Dermis microvascular lymphatic vessel endothelial cell (primary cell): ENCODE measurements at regions not wholly inside any gene's neighbourhood (a gene's known extent, or its start where the extent isn't known, plus 50 kb on each side); places are given as distances from the start of the nearest gene placed in this dataset.

Experiments
- DNase-seq, 2 donors: peaks; one replicate each; pipeline versions ENCODE4 v3.0.0 to v3.0.0-alpha.2; 2010; ENCODE audit warnings: low read depth in 2 of 2

- no peak for DNase-seq
Measured at GRCh38 chr1:105779727-105780126, 1276.7 kb upstream of the PRMT6 start.

DNA sequence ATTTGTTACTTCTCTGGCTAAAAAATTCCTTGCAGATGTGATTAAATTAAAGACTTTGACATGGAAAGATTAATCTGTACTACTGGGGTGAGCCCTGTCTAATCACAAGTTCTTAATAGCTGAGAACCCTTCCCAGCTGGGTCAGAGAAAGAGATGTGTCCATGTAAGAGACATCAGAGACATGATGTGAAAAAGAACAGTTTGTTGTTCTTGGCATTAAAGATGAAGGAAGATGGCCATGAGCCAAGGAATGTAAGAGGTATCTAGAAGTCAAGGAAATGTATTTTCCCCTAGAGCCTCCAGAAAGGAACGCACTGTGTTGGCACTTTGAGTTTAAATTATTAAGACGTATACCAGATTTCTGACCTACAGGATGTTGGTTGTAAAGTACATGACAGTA is 1271.5 kb upstream of the PRMT6 start:
- DNase-seq: no peak

GRCh38 chr1:105793536-105794146 is 1262.8 kb upstream of the PRMT6 start:
- DNase-seq: peak in 1 of 2 donors; percentile 1

- no peak for DNase-seq
Measured at GRCh38 chr1:105795741-105796140, 1260.7 kb upstream of the PRMT6 start.

- no peak for DNase-seq
Measured at GRCh38 chr1:105830571-105831146, 1225.8 kb upstream of the PRMT6 start.

DNA sequence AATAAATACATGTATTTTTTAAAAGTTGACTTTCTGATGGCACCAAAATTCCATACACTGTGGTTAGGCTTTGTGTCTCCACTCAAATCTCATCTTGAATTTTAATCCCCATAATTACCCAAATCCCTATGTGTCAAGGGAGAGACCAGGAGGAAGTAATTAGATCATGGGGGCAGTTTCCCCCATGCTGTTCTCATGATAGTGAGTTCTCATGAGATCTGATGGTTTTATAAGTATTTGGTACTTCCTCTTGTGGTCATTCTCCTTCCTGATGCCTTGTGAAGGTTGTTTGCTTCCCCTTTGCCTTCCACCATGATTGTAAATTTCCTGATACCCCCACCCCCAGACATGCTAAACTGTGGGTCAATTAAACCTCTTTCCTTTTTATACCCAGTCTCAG is 1218.4 kb upstream of the PRMT6 start:
- DNase-seq: no peak

GRCh38 chr1:105865546-105865945 is 1190.9 kb upstream of the PRMT6 start:
- no peak for DNase-seq

DNA sequence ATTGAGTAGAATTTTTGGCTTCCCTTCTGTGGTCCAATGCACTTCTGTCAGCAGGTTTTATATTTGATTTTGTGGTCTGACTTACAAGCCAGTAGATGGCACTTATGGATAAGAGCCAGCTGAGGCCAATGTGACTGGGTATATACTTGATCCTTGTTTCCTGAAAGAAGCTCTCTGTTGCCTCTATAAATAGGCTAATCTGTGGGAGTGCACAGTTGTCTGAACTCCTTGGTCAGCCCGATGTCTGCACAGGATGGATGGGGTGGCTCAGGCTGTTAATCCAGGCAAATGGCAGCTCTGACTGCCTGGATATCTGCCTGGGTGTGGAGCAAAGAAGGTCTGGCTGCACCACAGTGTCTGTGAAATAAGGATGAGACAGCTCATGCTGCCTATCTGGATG is 1183.7 kb upstream of the PRMT6 start:
- DNase-seq: no peak

DNA sequence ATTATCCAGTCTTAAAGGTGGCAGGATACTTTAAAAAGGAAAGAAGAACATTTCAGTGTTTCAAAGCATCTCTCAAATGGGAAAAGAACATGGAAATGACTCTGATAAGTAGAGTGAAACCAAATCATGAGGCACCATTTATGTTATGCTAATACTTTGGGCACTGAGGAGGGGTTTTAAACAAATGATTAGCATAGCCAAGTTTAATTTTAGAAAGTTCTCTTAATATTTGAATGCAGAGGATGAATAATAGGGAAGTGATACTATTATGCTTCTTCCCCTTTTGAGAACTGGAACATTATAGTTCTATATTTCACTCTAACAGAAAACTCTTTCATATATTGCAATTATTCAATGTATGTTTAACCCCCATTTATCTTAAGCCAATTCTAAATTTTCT is 1181.9 kb upstream of the PRMT6 start:
- no peak for DNase-seq

DNA sequence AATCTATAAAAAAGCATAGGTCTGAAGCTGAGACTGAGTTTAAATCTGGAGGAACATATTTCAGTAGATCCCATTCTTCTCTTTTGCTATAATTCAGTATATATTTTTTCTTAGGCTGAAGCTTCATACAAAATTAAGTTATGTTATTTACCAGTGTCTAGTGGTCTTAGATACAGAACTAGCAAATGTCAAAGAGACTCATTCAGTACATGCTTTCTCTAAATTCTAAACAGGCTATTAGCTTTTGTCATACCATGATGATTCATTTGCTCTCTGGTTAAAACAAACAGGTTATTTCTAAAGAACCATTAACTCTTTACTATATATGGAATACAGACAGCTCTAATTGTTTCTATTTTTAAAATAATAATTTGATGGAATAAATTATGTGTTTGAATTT is 1170.2 kb upstream of the PRMT6 start:
- no peak for DNase-seq

GRCh38 chr1:105891308-105891707 is 1165.2 kb upstream of the PRMT6 start:
- no peak for DNase-seq

- no peak for DNase-seq
Measured at GRCh38 chr1:105894006-105894405, 1162.5 kb upstream of the PRMT6 start.

- no peak for DNase-seq
Measured at GRCh38 chr1:105909811-105910210, 1146.7 kb upstream of the PRMT6 start.

DNA sequence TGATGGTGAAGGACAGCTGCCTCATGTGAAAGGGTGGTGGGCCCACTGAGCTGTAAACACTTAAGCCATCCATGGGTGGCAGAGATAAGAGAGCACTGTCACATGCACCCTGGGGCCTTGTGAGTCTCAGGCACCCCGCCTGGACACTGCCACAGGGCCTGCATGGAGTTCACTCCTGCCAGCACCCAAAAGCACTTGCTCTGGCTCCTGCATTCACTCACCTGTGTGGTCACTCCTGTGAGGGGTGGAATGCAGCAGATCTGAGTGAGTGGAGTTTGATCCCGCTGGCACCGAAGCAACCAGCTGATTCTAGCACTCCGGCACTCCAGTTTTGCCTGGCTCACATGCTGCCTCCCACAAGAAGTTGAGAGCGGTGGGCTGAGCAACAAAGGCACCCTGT is 1142.1 kb upstream of the PRMT6 start:
- DNase-seq: no peak

GRCh38 chr1:105934806-105935205 is 1121.7 kb upstream of the PRMT6 start:
- no peak for DNase-seq

GRCh38 chr1:105964879-105965278 is 1091.6 kb upstream of the PRMT6 start:
- DNase-seq: no peak

GRCh38 chr1:105997516-105997915 is 1059.0 kb upstream of the PRMT6 start:
- DNase-seq: no peak

GRCh38 chr1:106022312-106022902 is 1034.1 kb upstream of the PRMT6 start:
- DNase-seq: peak in 1 of 2 donors; percentile 2

DNA sequence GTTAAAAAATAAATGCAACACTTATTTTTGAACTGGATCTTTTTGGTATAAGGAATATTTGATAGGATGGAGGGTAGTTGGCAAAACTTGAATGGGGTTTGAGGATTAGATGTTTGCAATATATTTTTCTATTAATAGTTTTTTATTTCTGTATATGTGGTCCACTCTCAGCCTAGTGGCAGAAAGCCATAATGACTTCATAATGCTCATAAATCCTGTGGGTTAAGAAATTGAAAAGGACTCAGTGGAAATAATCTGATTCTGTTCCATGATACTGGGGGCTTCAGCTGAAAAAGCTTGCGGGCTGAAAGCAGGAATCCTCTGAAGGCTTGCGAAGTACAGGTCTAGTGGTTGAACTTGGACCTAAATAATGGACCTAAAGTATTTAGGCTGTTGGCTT is 1028.6 kb upstream of the PRMT6 start:
- DNase-seq: no peak

- no peak for DNase-seq
Measured at GRCh38 chr1:106037526-106037925, 1018.9 kb upstream of the PRMT6 start.

DNA sequence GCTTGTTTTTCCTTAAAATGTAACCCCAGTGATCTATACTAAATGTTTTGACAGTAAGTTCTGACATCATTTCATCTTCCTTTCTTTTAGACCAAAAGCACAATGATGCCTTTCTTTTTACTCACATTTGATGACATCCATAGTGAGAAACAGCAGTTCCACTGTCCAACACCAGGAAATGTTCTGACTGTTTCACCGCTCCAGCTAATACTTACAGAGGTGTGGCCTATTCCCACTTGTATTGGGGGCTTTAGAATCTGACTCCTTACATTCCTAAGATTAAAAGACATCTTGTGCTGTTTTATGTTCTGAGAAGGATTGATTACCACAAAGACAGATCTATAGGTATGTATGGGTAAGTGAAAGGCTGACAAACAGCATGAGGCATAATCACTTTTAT is 1018.2 kb upstream of the PRMT6 start:
- no peak for DNase-seq

DNA sequence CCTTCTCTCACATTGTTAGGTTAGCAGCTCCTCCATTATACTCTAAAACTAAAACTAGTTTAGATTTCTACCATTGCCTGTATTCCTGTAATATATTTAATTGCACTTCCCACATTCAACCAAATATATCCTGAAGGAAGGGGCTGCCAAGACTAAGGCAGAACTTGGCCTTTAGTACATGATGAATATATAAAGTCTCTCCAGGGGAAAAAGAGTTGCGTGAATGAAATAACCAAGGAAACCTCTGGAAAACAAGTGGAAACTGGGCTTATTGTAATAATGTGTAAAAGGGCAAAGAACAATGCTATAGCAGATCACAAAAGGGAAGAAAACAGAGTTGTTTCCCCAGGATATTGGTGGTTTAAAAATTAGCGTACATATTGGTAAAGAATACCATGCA is 1012.5 kb upstream of the PRMT6 start:
- DNase-seq: no peak

- no peak for DNase-seq
Measured at GRCh38 chr1:106047210-106047609, 1009.3 kb upstream of the PRMT6 start.
